GM21390 (cell line): ENCODE measurements at regions not wholly inside any gene's neighbourhood (a gene's known extent, or its start where the extent isn't known, plus 50 kb on each side); places are given as distances from the start of the nearest gene placed in this dataset.
A peak's percentile ranks its signal among the peaks of the same experiment; 100 is the strongest.
"Not testable (repeated sequence)": the region's sequence is repeated elsewhere in the genome, so short reads cannot be mapped to it uniquely, and the experiment has no call there.

Source experiments
- ATAC-seq: cut with Tn5 transposase; IDR thresholded peaks from one replicate; pipeline ENCODE4 v1.9.1; 2021; ENCODE audit not compliant: unreplicated experiment

DNA sequence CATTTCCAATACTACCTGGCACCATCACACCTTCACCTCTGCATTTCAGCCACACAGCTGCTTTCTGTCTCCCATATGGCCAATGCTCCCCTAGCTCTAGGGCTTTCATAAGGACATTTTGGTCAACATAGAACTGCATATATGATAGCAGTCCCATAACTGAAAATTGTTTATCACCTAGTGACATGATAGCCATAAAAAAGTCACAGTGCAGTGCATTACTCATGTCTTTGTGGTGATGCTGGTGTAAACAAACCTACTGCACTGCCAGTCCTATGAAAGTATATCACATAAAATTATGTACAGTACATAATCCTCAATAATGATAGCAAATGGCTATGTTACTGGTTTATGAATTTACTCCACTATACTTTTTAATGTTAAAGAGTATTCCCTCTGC lies 221.0 kb downstream of the NAF1 start:
- no peak for ATAC-seq

- ATAC-seq = no peak
Observed at GRCh38 chr4:162943263-162943662, 223.4 kb downstream of the NAF1 start.

DNA sequence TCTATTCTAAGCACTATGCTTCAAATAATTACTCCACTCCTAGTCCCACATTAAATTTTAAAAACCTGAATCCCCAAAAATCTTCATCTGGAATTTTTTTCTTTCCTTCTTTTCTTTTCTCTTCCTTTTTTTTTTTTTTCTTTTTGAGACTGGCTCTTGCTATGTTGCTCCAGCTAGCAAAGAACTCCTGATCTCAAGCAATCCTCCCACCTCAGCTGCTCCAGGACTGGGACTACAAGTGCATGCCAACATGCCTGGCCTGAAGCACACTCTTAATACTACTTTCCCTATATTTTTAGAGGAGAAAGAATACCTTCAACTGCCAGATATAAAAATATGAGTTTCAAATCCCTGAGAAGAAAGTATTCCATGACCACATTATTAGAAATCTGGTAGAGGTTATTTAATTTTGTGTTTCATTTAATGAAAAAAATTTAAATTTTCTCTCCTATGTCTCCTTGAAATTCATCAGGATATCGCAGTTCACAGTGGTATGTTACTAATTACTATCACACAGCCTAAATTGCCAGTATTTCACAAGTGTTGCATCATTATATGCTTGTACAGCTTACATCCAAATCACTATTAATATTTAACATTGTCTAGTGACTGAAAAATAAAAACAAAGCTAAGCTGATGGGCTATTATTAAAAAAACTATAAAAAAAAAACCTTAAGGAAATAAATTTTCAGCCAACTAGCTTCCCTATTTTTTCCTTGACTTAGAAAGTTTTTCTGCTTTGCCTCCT lies 227.8 kb downstream of the NAF1 start:
- ATAC-seq = no peak

DNA sequence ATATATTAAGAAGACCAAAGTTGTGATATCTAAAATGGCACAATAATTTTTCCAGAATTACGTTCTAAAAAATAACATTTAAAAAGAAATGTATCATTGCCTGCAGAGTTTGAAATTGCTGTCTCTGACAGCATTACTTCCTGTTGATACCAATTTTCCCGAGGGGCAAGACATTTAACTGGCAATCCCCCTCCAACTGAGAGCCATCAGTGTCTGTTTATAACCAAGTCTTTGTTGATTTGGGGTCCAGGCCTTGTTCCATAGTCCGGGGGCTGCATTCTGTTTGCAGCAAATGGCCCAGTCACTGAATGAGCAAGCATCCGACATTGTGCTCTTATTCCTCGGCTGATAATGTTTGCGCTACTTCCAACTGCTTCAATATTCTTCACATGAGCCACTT lies 231.5 kb downstream of the NAF1 start:
- ATAC-seq = no peak

DNA sequence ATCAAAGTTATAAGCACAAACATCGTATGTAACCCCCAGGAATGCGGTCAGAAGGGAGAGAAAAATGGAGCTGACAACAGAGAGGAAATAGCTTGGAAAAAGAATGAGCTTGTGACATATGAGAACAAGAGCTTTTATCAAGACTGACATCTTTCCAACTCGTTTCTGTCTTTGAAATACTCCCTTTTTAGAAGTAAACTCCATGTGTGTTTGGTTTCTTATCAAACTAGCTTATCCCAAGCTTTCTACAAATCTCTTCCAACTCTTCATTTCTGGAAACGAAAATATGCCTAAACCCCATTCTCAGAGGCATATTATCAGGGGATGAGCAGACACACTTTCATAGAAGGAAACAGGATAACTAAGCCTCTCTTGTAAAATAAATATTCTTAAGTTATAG lies 235.4 kb downstream of the NAF1 start:
- ATAC-seq = no peak

- ATAC-seq = no peak
Observed at GRCh38 chr4:162921178-162921785, 245.4 kb downstream of the NAF1 start.

- no peak for ATAC-seq
Observed at GRCh38 chr4:162920649-162921048, 246.0 kb downstream of the NAF1 start.

DNA sequence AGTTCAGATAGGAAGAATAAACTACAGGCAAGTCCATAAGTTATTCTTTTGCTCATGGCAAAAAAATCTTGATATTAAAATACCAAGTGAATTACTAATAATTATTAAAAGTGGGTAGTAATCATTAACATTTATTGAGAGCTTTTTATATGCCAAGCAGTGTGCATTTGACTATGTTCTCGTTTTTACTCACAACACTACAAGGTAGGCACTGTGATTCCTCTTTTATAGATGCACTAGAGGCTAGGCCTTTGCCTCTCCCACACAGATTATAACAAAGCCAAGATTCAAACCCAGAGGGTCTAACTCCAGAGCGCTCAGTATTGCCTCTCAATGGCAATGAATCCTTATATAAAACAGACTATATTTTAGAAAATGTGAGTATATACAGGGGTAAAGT lies 254.2 kb downstream of the NAF1 start:
- no peak for ATAC-seq

GRCh38 chr4:162911349-162911748 lies 255.3 kb downstream of the NAF1 start:
- ATAC-seq = no peak

DNA sequence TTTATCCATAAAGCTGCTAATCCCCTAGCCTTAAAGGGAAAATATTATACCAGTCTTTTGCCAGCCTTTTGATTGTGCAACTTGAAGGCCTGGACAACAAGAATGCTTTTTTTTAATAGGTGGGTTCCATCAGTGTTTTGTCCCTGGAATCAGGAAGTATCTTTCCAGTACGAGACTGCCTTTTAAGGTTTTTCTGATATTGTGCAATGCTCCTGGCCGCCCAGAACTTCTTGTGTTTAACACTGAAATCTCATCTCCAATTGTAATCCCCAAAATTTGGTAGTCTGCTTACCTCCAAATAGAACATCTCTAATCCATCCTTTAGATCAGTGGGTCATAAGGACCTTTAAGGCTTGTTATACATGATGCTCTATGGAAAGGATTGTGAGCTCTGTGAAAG lies 256.7 kb downstream of the NAF1 start:
- ATAC-seq = no peak

DNA sequence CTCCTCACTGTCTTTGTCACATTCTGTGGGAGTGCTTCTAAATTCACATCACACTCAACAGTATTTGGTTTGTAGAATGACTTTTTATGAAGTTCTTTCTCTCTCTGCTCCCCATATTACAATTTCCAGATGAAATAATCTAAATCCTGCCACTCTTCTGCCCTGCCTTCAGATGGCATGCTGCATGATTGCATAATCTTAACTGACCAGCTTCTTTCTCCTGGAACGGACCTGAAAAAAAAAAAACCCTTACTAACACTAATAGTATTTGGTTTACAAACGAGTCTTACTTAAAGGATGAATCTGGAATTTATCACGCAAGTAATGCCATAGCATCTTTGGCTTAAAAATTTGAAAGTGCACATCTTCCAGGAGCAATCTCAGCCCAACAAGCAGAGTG lies 272.3 kb downstream of the NAF1 start:
- no peak for ATAC-seq

DNA sequence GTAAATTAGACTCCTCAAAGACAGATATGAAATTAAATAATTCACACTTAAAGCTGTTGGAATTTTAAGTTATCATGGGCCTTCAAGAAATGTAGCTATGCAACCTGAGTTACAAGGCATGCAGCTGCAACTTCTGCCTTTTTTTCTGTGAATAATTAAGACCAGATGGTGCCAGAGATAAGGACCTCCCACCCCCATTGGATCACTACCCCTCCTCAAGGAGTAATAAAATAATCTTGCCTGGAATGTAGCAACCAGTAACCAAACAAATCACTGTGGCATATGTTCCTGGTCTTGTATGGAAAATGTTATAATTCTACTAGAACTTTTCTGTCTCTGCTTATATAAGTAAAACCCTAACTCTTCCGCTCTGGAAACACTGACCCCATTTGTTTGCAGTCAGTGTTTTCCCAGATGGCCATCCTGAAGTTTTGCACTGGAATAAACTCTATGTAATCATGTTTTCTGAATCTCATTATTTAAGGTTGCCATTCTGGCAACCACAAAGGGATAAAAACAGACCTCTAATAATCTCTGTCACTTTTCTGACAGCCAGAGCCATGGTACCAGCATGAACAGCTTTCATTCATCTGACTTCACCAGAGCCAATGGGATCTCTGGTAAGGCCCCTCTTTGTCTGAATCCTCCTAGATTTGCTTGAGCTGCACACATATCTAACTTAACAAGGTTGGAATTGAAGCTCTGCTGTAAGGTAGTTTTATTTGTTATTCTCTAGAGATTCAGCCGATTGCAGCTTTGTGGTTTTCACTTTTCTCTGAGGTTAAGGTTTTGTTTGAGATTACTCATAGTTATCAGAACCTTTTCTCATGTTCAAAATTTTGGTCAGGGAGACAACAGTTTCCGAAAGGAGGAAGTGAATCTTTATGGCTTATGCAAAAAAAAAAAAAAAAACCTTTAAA lies 274.6 kb downstream of the NAF1 start:
- peak; percentile 99 for ATAC-seq

GRCh38 chr4:162878096-162878495 lies 288.6 kb downstream of the NAF1 start:
- no peak for ATAC-seq

DNA sequence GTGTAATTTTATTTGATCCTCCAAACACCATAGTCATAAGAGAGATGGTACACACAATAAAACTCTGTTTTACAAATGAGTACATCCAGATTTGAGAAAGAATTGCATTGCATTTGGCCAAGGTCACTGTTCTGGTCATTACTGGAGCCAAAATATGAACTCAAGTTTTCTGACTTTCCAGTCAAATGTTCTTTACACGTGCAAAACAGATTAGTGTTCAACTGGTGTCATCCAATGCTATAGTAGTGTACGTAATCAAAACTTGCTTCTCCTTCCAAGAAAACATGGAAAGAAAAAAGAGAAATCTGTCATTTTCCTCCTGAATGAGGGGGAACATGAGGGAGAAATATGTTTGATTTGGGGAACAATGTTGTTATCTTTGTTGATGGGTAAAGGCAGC lies 291.9 kb downstream of the NAF1 start:
- ATAC-seq = no peak

- ATAC-seq = no peak
Observed at GRCh38 chr4:162871990-162872389, 294.7 kb downstream of the NAF1 start.

DNA sequence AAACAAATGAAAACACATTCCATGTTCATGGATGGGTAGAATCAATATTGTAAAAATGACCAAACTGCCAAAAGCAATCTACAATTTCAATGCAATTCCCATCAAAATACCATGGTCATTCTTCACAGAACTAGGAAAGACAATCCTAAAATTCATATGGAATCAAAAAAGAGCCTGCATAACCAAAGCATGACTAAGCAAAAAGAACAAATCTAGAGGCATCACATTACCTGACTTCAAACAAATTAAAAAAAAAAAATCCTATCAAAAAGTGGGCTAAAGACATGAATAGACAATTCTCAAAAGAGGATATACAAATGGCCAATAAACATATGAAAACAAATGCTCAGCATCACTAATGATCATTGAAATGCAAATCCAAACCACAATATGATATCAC lies 297.5 kb downstream of the NAF1 start:
- ATAC-seq = no peak

- ATAC-seq = no peak
Observed at GRCh38 chr4:162866565-162866964, 300.1 kb downstream of the NAF1 start.

DNA sequence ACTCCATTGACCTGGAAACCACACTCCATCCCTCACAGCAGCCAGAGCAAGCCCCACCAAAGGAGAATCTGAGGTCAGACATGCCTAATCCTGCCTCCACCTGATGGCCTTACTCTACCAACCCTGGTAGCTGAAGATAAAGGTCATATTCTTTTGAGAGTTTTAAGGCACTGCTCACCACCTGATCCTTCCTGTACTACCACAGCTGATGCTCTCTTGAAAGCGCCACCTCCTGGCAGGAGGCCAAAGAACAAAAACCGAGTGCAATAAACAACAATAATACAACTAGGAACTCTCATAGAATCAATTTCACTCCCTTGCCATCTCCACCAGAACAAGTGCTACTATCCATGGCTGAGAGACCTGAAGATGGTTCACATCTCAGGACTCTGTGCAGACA lies 301.6 kb downstream of the NAF1 start:
- no peak for ATAC-seq

DNA sequence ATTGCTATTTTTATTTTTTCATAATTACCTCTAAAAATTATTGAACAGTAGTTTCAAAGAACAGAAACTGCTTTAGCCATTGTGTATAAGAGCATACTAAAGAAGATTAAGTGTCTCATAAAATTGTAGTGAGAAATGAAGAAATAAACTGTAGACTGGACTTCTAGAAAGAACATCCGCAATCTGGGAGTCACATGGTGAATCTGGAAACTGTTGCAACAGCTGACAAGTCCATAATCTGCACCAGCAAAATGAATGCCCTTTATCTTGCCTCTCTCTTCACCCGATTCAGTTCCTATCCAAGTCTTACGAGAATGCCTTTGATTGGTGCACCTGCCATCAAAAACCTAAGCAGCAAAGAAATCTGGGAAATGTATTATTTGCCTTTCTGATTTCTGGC lies 312.9 kb downstream of the NAF1 start:
- no peak for ATAC-seq

- ATAC-seq = no peak
Observed at GRCh38 chr4:162852642-162853041, 314.0 kb downstream of the NAF1 start.

DNA sequence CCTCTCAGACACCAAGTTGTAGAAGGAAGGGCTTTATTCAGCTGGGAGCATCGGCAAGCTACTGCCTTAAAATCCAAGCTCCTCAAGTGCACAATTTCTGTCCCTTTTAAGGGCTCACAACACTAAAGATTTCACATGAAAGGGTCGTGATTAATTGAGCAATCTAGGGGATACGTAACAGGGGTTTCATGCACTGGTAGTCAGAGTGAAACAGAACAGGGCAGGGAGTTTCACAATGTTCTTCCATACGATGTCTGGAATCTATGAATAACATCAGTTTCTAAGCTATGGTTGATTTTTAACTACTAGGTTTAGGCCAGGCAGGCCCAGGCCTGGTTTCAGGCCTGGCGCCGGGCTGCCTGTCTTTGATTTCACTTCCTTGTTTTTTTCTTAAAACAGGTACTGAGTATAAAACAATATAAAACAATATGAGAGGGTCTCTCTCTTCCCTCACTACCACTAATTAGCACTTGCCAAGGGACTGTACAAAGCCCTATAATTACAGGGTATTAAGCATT lies 315.4 kb downstream of the NAF1 start:
- not testable (repeated sequence) for ATAC-seq

- no peak for ATAC-seq
Observed at GRCh38 chr4:162849937-162850336, 316.8 kb downstream of the NAF1 start.
